Prostate gland (tissue), 2 donors: ENCODE measurements at regions not wholly inside any gene's neighbourhood (a gene's known extent, or its start where the extent isn't known, plus 50 kb on each side); places are given as distances from the start of the nearest gene placed in this dataset.

Experiments used
- POLR2AphosphoS5 ChIP-seq: sonication (generic); formaldehyde crosslinking; IDR thresholded peaks from one replicate; pipeline ENCODE4 v1.6.1; 2017; ENCODE audit warnings: antibody characterized with exemption
- TF ChIP-seq, protein P1 (sequence below), 4 experiments: fragments of 200-600 bp in 2 of 4; fragments of 450-650 bp in 2 of 4; sonication (generic) in 2 of 4; IDR thresholded peaks; 1 replicate in 3 of 4; 2 replicates in 1 of 4; pipeline ENCODE4 v1.5.1; 2016 to 2019; ENCODE audit warnings: antibody characterized with exemption in 4 of 4, mild to moderate bottlenecking in 2 of 4, moderate library complexity in 2 of 4

DNA sequence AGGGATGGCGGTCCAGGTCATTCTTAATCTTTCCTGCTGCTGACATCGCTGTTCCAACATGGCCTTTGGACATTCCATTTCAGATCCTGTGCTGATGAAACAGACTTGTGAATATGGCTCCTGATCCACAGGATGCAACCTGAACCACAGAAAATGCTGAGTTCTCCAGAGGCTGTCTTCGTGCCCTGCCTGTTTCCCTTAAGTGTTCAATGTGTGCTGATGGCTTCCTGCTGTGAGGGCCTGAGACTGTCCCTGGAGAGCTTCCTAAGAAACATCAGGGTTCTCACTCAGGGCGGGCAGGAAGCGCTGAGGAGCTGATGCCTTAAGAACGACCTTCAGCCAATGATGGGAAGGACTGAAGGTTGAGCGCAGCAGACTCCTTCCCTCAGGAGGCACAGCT is 909.4 kb downstream of the UQCRFS1 start:
- TF ChIP-seq, protein P1, sequence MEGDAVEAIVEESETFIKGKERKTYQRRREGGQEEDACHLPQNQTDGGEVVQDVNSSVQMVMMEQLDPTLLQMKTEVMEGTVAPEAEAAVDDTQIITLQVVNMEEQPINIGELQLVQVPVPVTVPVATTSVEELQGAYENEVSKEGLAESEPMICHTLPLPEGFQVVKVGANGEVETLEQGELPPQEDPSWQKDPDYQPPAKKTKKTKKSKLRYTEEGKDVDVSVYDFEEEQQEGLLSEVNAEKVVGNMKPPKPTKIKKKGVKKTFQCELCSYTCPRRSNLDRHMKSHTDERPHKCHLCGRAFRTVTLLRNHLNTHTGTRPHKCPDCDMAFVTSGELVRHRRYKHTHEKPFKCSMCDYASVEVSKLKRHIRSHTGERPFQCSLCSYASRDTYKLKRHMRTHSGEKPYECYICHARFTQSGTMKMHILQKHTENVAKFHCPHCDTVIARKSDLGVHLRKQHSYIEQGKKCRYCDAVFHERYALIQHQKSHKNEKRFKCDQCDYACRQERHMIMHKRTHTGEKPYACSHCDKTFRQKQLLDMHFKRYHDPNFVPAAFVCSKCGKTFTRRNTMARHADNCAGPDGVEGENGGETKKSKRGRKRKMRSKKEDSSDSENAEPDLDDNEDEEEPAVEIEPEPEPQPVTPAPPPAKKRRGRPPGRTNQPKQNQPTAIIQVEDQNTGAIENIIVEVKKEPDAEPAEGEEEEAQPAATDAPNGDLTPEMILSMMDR (IDR thresholded peaks at IDR 0.05), result no peak
- TF ChIP-seq POLR2AphosphoS5, result no peak
